Osteoblast (primary cell): ENCODE measurements at regions not wholly inside any gene's neighbourhood (a gene's known extent, or its start where the extent isn't known, plus 50 kb on each side); places are given as distances from the start of the nearest gene placed in this dataset.

Source experiments
- DNase-seq: peaks from one replicate; pipeline ENCODE4 v3.0.0; 2011; ENCODE audit warnings: low spot score, mixed read lengths; ENCODE audit not compliant: insufficient read length; ENCODE audit errors: missing footprints
- H2AFZ ChIP-seq: 2 replicates; pipeline ENCODE4 v1.6.0; 2011; ENCODE audit warnings: mild to moderate bottlenecking, low read length
- H3K27ac ChIP-seq: 2 replicates; pipeline ENCODE4 v1.5.1; 2011; ENCODE audit warnings: mild to moderate bottlenecking, low read depth, low read length, moderate library complexity
- H3K27me3 ChIP-seq: 2 replicates; pipeline ENCODE4 v1.6.0; 2012; ENCODE audit warnings: mild to moderate bottlenecking, control low read depth, inconsistent platforms, low read length, moderate library complexity; ENCODE audit not compliant: insufficient read depth
- H3K36me3 ChIP-seq: 2 replicates; pipeline ENCODE4 v1.5.1; 2011; ENCODE audit warnings: mild to moderate bottlenecking, low read length, control low read depth, moderate library complexity; ENCODE audit not compliant: insufficient read depth
- H3K4me1 ChIP-seq: 2 replicates; pipeline ENCODE4 v1.5.1; 2011; ENCODE audit warnings: mild to moderate bottlenecking, low read length, control low read depth, moderate library complexity; ENCODE audit not compliant: insufficient read depth
- H3K4me2 ChIP-seq: 2 replicates; pipeline ENCODE4 v1.6.0; 2011; ENCODE audit warnings: mild to moderate bottlenecking, low read length; ENCODE audit not compliant: insufficient read depth
- H3K4me3 ChIP-seq: fragments of 200-600 bp; sonication (generic); 3 replicates; pipeline ENCODE4 v1.5.1; 2012; ENCODE audit warnings: mild to moderate bottlenecking, low read length, inconsistent platforms; ENCODE audit not compliant: insufficient read depth
- H3K79me2 ChIP-seq: 2 replicates; pipeline ENCODE4 v1.6.0; 2012; ENCODE audit warnings: mild to moderate bottlenecking, low read length, control low read depth, inconsistent platforms; ENCODE audit not compliant: insufficient read depth
- H3K9me3 ChIP-seq: 2 replicates; pipeline ENCODE4 v1.5.1; 2011; ENCODE audit warnings: low read depth, low read length, control low read depth
- H4K20me1 ChIP-seq: 2 replicates; pipeline ENCODE4 v1.6.0; 2012; ENCODE audit warnings: mild to moderate bottlenecking, low read length, control low read depth; ENCODE audit not compliant: insufficient read depth
- TF ChIP-seq, protein P1 (sequence below): IDR thresholded peaks from 2 replicates; pipeline ENCODE4 v1.5.1; 2011; ENCODE audit warnings: mild to moderate bottlenecking, low read depth, low read length, moderate library complexity; ENCODE audit errors: extremely low read depth

DNA sequence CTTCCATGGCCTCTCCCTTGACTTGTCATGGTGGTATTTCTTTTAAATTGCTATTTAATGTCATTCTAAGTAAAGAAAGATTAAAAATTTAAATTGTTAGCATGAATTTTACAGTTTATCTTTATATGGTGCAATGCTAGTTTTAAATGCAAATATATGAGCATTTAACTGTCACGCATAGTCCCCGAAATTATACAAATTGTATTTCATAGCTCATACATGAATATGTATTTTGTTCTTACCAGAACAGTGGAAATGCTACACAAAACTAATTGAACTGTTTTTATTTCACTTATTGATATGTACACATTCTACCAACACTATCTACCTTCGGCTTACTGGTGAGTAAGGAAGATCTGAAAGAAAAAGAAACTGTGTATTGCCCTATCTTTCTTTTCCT, 125.8 kb downstream of the CARTPT start:
- Histone ChIP-seq H3K79me2 (no peaks in the 10 kb centered on the region), H3K36me3 (no peaks in the 10 kb centered on the region), H3K27me3 (no peaks in the 10 kb centered on the region), H2AFZ (no peak overlapping the region), H4K20me1 (no peaks in the 10 kb centered on the region), H3K9me3 (no peaks in the 10 kb centered on the region), H3K4me3 (no peak overlapping the region), H3K27ac (no peak overlapping the region), H3K4me1 (no peaks in the 10 kb centered on the region), H3K4me2 (no peak overlapping the region)
- TF ChIP-seq, protein P1, sequence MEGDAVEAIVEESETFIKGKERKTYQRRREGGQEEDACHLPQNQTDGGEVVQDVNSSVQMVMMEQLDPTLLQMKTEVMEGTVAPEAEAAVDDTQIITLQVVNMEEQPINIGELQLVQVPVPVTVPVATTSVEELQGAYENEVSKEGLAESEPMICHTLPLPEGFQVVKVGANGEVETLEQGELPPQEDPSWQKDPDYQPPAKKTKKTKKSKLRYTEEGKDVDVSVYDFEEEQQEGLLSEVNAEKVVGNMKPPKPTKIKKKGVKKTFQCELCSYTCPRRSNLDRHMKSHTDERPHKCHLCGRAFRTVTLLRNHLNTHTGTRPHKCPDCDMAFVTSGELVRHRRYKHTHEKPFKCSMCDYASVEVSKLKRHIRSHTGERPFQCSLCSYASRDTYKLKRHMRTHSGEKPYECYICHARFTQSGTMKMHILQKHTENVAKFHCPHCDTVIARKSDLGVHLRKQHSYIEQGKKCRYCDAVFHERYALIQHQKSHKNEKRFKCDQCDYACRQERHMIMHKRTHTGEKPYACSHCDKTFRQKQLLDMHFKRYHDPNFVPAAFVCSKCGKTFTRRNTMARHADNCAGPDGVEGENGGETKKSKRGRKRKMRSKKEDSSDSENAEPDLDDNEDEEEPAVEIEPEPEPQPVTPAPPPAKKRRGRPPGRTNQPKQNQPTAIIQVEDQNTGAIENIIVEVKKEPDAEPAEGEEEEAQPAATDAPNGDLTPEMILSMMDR: no peak
- DNase-seq: no peak

DNA sequence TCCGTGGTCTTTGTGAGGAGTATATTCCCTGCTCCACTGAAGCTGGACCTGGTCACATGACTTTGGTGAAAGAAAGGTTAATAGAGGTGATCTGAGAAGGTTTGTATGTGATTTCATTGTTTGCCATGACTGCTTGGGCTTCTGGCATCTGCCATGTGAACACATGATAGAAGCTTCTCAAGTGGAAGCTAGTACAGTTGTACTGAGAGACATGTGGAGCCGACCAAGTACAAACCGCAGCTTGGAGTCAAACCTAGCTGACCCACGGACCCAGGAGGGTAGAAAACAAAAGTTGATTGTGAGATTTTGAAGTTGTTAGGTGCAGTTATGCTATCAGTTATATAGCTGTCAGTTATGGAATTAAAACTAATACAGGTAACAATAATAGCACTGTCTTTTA, 140.4 kb downstream of the CARTPT start:
- Histone ChIP-seq H3K27ac (no peak overlapping the region), H3K36me3 (no peaks in the 10 kb centered on the region), H3K9me3 (no peaks in the 10 kb centered on the region), H3K27me3 (peaks cover 19% of the 10 kb centered on the region), H2AFZ (no peak overlapping the region), H3K4me2 (no peak overlapping the region), H3K4me3 (no peak overlapping the region), H3K4me1 (no peaks in the 10 kb centered on the region), H4K20me1 (no peaks in the 10 kb centered on the region), H3K79me2 (no peaks in the 10 kb centered on the region)
- TF ChIP-seq, protein P1: no peak
- no peak for DNase-seq

DNA sequence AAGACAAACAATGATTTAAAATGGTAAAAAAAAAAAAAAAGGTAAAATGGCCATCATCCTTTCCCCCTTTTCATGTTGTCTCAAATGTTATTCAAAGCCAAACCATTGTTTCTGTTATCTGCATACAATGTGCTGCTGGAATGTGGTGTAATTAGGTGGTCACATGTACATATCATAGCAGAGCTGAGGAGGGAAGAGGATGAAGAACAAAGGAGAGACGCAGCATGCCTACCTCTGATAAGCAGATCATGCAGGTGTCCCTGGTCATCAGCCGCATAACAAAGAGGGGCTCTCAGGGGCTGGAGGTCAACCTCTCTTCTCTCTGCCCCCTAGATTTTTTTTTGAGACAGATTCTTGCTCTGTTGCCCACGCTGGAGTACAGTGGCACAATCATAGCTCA, 141.0 kb downstream of the CARTPT start:
- Histone ChIP-seq H3K4me3 (no peak overlapping the region), H4K20me1 (no peaks in the 10 kb centered on the region), H3K27me3 (peaks cover 19% of the 10 kb centered on the region), H2AFZ (no peak overlapping the region), H3K4me1 (peaks cover 4% of the 10 kb centered on the region), H3K9me3 (no peaks in the 10 kb centered on the region), H3K79me2 (no peaks in the 10 kb centered on the region), H3K4me2 (no peak overlapping the region), H3K36me3 (no peaks in the 10 kb centered on the region), H3K27ac (no peak overlapping the region)
- no peak for DNase-seq
- TF ChIP-seq, protein P1: no peak

DNA sequence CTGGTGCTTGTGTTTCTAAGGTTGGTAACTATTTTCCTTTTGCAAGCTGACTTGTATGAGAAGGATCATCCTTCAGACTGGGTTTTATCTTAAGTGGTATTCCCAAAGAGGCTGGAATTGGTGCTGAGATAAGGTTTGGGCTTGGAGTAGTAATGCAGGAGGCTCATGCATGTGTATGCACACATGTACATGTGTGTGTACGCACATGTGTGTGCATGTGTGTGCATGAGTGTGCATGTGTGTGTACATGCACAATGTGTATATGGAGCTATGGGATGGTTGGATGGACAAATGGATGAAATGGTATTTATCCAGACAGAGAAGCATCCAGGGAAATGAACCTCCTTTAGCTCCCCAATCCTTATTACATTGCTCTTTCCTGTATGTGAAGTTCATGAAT, 142.6 kb downstream of the CARTPT start:
- no peak overlapping the region for H3K4me3 ChIP-seq
- no peaks in the 10 kb centered on the region for H4K20me1 ChIP-seq
- H2AFZ ChIP-seq: no peak overlapping the region
- H3K36me3 ChIP-seq: no peaks in the 10 kb centered on the region
- no peak overlapping the region for H3K27ac ChIP-seq
- H3K4me2 ChIP-seq: no peak overlapping the region
- H3K4me1 ChIP-seq: peaks cover 12% of the 10 kb centered on the region
- no peaks in the 10 kb centered on the region for H3K9me3 ChIP-seq
- no peak for DNase-seq
- TF ChIP-seq, protein P1: no peak
- no peaks in the 10 kb centered on the region for H3K79me2 ChIP-seq
- H3K27me3 ChIP-seq: peaks cover 19% of the 10 kb centered on the region
